VCaP (cell line): ENCODE measurements at regions not wholly inside any gene's neighbourhood (a gene's known extent, or its start where the extent isn't known, plus 50 kb on each side); places are given as distances from the start of the nearest gene placed in this dataset.
"Not testable (repeated sequence)": the region's sequence is repeated elsewhere in the genome, so short reads cannot be mapped to it uniquely, and the experiment has no call there.

Experiments used
- H3K27ac ChIP-seq: fragments of 450-650 bp; 2 replicates; pipeline ENCODE4 v1.5.1; 2017

DNA sequence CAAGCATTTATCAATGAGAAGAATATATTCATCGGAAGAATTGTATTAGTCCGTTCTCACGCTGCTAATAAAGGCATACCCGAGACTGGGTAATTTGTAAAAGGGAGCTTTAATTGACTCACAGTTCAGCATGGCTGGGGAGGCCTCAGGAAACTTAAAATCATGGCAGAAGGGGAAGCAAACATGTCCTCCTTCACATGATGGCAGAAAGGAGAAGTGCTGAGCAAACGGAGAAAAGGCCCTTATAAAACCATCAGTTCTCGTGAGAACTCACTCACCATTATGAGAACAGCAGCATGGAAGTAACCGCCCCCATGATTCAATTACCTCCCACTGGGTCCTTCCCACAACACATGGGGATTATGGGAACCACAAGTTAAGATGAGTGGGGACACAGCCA lies 1688.2 kb downstream of the SPATA31A7 start:
- not testable (repeated sequence) for H3K27ac ChIP-seq

DNA sequence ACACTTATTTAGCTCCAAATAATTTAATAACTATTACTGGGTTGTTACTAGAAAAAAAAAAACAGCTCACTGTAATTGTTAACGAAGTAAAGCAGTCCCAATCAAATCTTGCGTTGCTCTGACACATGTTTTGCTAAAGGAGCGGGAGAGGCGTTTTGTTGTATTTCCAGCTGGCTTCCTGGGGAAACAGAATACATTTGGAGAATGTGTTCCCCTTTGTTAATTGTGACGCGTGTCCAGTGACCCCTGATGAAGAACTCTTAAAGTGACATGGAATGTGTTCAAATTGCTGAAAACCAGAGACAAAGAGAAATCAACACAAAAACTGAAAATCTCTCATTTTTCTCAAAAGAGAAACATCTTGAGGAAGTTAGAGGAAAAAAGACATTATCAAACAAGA lies 1690.6 kb downstream of the SPATA31A7 start:
- H3K27ac ChIP-seq = not testable (repeated sequence)

DNA sequence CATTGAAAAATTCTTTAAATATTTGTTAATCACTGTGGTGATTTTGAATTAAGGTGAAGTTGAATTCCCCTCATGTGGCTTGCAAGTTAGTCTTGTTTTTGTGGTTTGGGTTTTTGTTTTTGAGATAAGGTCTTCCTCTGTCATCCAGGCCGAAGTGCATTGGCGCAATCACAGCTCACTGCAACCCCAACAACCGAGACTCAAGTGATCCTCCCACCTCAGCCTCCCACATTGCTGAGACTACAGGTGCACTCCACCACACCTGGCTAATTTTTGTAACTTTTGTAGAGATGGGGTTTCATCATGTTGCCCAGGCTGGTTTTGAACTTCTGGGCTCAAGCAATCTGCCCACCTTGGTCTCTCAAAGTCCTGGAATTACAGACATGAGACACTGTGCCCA lies 1691.1 kb downstream of the SPATA31A7 start:
- H3K27ac ChIP-seq = not testable (repeated sequence)

DNA sequence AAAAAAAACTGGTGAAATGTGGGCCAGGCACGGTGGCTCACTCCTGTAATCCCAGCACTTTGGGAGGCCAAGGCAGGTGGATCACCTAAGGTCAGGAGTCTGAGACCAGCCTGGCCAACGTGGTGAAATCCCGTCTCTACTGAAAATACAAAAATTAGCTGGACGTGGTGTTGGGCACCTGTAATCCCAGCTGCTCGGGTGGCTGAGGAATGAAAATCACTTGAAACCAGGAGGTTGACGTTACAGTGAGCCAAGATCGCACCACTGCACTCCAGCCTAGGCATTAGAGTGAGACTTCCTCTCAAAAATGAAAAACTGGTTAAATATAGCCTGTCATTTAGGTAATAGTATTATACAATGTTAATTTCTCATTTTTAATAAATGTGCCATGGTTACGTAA lies 1692.0 kb downstream of the SPATA31A7 start:
- not testable (repeated sequence) for H3K27ac ChIP-seq

DNA sequence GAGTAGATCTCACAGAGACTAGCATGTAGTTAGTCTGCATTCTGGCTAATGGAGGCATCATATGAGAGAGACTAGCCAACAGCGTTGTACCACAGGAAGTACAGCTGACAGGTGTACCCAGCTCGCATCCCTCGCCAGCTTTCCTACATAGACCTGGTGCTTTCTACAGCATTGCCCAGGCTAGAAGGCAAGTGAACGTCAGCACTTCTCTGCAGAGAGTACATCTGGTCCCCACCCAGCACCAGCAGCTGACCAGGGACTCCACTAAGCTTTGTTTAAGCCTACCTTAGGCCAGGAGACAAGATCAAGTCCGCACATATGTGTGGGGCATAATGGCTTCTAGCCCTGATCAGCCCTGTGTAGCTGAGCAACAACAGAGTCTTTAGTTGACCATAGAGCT lies 1692.9 kb downstream of the SPATA31A7 start:
- not testable (repeated sequence) for H3K27ac ChIP-seq

DNA sequence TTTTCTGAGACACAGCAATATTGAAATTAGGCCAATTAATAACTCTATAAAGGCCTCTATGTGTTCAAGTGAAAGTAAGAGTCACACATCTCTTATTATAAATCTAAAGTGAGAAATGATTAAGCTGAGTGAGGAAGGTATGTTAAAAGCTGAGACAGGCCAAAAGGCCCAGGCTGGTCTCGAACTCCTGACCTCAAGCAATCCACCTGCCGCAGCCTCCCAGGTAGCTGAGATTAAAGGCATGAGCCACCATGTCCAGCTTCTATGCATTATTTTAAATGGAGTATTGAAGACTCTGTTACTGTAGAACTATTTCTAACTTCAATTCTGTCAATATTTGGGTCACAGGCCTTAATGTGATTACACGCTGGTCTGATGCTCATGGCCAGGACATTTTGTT lies 1706.9 kb downstream of the SPATA31A7 start:
- H3K27ac ChIP-seq = not testable (repeated sequence)

DNA sequence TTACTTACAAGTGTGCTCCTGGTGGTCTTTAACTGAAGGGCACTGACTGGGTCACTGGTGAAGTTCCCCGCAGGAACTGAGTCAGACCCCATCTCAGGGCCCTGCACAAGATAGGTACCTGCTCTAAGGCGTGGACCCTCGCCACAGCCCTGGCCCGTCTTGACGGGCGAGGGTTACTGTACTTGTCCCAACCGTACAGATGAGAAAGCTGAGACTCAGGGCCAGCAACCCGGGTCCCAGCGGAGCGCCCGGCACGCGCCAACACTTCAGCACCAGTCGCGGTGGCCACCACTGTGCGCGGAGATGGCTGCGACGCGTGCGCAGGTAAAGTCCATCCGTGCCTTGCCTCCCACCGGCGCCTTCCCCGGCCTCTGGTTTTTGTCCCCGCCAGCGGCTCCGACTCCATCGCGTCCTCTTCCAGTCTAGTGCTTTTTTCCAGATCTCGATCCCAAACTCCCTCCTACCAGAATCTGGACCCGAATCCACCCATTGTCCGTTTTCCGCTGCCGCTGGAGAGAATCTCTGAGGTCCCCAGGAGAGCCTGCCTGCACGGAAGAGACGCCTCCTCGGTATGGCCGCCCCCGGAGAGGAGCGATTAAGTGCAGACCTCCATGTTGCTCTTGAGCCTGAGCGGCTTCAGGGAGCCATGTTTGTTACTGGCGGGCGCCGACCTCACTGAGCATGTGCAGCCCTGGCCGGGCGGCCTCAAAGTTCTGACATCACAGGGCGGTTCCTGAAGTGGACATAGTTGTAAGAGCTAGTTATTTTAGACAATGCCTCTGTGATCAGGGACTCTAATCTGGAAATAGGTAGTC lies 1707.8 kb downstream of the SPATA31A7 start:
- 0 out of 2 replicates have a peak overlapping the region, but pooled peaks have one; percentile 38 for H3K27ac ChIP-seq

DNA sequence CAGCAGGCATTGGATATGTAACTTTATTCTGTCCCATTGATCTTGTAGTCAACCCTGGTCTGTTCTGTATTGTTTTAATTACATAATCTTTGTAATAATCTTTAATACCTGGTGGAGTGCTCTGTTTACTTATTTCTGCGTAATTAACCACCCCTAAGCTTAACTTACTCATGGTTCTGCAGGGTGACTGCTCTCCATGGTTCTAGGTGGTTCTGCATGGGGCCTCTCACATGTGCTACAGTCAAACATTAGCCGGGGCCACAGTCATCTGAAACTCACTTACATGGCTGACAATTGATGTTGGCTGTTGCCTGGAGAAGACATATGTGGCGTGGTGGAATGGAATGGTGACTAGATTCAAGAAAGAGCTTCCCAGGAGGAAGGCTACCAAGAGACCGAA lies 1709.8 kb downstream of the SPATA31A7 start:
- not testable (repeated sequence) for H3K27ac ChIP-seq

DNA sequence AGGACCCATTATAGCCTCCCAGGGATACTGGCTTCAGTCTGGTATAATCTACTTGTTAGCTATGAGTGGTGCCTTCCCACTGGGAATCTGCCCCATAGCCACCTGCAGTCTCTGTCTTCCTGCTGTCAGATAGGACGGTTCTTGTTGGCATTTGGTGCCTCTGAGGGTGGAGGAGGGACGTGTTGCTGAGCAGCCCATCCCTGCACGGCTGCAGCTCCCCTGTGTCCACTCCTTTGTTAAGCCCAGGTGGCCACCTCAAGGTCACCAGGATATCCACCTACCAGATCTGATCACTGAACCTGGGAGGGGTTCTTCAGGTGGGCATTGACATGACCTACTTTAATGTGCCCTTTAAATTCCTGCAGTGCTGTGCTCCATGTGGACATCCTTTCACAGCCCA lies 1714.2 kb downstream of the SPATA31A7 start:
- not testable (repeated sequence) for H3K27ac ChIP-seq

DNA sequence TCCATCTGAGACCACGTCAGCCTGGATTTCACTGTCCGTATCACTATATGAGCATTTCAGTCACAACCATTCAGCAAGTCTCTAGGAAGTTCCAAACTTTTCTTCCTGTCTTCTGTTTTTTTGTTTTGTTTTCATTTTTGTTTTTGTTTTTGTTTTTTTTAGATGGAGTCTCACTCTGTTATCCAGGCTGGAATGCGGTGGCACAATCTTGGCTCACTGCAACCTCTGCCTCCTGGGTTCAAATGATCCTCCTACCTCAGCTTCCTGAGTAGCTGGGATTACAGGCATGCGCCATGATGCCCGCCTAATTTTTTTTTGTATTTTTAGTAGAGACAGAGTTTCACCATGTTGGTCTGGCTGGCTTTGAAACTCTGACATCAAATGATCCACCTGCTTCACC lies 1715.9 kb downstream of the SPATA31A7 start:
- H3K27ac ChIP-seq = not testable (repeated sequence)

DNA sequence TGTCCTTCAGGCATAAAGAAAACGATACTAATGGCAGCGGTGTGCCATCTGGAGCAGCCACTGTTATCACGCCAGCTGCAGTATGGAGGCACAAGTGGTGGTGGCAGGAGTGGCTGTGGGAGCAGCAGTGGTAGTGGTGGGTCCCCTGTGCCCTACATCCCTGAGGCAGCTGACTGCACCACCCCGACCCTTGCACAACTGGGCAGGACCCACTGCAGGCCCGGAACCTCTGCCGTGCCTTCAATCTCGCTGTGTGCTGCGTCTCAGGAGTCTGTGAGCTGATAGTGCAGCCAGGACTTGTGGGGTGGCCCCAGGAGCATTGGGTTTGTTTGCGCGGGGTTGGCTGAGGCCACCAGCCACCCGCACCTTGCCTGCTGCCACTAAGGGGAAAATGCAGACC lies 1718.0 kb downstream of the SPATA31A7 start:
- not testable (repeated sequence) for H3K27ac ChIP-seq

DNA sequence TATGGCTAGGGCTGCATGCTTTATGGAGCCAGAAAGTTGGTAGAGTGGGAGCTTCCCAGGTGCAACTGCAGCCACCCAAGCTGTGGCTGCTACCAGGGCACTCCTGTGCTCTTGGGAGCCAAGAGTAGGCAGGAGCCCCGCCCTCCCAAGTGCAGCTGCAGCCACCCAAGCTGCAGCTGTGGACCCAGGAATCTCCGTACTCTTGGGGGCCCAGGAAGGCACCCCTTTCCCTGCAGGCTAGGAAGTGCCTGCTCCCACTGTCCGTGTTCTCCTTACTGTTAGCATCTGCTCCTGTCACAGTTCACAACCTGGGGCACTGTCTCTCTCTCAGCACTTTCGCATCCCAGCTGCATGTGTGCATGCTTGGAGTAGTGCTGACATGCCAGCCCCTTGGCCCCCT lies 1718.4 kb downstream of the SPATA31A7 start:
- H3K27ac ChIP-seq = not testable (repeated sequence)

DNA sequence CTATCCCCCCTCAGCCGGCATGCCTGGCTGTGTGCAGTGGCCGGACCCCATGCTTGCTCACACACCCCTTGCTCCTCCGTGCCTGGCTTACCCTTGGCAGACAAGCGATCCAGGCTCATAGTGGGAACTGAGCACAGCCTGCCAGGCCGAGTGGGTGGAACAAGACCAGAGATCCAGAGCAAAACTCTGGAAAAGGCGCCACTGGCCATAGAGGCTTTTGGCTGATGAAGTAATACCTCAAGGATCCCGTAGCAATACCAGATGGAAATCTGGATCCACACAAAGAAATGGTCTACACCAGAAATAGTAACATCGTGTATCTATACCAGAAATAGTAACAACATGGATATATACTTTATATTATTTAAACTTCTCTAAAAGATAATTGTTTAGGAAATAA lies 1719.6 kb downstream of the SPATA31A7 start:
- not testable (repeated sequence) for H3K27ac ChIP-seq

DNA sequence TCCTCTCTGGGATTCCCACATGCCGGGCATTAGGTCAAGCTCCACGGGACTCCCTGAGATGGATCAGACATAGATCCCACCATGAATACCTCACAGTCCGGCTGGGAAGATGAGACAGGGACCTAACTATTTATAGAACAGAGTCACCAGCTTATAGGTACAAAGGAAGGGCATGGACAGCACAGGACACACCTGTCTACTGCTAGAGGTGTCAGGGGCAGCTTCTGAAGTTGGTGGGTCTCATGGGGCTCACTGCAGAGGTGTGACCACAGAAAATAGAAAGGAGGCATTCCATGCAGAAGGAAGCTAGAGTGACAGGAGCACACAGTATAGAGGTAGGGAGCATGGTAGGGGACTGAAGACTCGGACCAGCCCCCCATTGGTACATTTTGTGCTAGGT lies 1722.4 kb downstream of the SPATA31A7 start:
- H3K27ac ChIP-seq = not testable (repeated sequence)

DNA sequence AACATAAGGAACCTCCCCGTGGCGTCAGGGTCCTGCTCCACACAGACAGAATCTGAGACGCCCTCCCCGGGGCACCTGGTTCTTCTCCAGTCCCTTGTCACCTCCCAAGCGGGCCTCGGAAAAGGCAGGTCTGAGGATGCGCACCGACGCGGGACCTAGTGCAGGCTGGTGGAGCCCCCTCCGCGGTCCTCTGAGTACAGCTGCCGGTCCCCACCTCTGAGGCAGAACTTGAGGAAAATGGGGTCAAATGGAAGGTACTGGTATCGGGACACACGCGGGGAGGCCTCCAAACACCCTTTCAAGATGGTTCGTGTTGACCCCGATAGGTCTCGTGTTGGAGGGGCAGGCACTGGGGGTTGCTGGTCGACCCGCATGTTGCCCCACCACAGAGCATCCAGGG lies 1725.3 kb downstream of the SPATA31A7 start:
- H3K27ac ChIP-seq = not testable (repeated sequence)

DNA sequence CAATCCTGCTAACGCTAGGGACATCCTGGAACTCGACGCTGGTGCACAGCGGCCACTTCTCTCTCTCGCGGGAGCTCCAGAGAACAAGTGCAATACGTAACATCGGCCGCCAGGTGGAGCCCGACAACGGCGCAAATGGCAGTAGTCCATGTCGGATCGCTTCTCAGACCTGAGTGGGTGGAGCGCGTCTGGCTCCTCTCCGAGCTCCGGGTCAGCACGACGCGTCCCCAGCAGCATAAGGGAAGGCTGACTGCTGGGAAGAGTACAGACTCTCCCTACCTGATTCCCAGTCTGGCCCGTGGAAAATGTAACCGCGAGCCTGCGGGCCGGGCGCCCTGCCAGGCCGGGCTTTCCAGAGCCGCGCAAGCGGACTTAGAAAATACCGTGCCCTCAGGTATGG lies 1725.8 kb downstream of the SPATA31A7 start:
- H3K27ac ChIP-seq = not testable (repeated sequence)

DNA sequence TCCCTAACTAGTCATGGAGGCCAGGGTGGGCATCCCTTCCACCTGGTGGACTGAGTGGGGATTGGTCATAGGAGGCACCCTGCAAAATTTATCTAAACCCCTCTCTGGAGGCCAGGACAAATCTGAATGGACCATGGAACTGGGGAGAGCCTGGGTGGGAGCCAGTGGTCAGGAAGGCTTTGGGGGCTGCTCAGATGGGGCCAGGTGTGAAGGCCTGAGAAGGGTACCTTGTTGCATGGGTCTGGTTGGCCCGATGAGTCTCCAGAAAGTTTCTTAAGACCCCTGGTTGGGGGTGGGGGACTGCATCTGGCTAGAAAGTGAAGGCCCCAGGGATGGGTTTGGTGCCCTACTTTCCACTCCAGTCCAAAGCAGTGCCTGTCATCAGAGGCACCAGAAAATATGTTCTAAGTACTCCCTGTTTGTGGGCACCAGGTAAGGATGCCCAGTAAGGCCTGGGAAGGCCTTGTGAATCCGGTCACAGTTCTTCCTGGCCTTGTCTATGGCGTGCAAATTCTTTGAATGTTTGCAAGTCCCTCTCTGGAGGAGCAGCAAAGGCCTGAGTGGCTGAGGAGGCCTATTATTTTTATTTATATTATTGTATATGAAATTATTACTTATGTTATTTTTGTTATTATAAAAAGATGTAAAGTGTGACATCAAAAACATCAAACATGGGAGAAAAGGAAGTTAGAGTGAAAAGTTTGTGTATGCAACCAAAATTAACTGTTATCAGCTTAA lies 1729.0 kb downstream of the SPATA31A7 start:
- H3K27ac ChIP-seq = not testable (repeated sequence)

DNA sequence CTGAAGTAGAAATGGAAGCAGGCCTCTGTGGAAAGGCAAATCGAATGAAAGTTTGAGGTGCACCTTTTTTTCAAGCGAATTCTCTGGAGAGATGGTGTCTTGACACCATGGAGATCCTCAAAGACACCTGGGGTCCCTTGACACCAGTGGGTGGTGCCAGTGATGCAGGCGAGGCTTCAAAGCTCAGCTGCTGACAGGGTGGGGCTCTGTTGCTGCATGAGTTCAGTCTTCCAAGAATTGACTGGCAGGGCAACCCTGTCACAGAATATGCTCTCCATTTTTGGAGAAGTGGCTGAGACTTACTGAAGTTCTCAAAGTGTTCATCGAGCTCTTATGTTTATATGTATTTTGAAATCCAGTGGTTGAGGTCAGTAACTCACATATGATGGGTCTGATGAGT lies 1741.6 kb downstream of the SPATA31A7 start:
- not testable (repeated sequence) for H3K27ac ChIP-seq

DNA sequence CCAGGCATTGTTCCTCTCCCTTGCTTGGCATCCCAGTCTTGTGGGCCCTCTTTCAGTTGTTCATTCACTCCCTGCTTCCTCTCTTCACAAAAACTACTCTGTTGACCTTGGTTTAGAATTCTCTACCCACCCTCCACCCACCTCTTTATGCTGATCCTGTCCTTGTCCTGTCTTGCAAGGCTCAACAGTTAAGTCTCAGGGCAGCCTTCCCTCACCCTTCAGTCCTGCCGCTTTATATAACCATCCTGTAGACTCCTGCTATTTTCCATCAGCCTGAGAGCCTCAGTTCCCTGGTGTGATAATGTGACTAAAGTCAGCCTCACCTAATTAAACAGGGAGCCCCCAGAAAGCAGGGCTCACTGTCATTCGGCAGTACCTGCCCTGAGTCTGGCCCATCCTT lies 1763.0 kb downstream of the SPATA31A7 start:
- not testable (repeated sequence) for H3K27ac ChIP-seq
